Hepatocyte (in vitro differentiated cells): ENCODE measurements at regions not wholly inside any gene's neighbourhood (a gene's known extent, or its start where the extent isn't known, plus 50 kb on each side); places are given as distances from the start of the nearest gene placed in this dataset.

Experiments
- DNase-seq: peaks from one replicate; pipeline ENCODE4 v3.0.0-alpha.2; 2016; ENCODE audit warnings: low spot score
- H2AFZ ChIP-seq: fragments of 200-600 bp; sonication (generic); 2 replicates; pipeline ENCODE4 v1.6.0; 2016; ENCODE audit warnings: antibody characterized with exemption, mild to moderate bottlenecking
- H3K27ac ChIP-seq: fragments of 200-600 bp; sonication (generic); 2 replicates; pipeline ENCODE4 v1.5.1; 2016; ENCODE audit warnings: mild to moderate bottlenecking
- H3K27me3 ChIP-seq: fragments of 200-600 bp; sonication (generic); 2 replicates; pipeline ENCODE4 v1.6.1; 2016
- H3K36me3 ChIP-seq: fragments of 200-600 bp; sonication (generic); replicated peaks from 2 replicates; pipeline ENCODE4 v1.5.1; 2016; ENCODE audit warnings: low read depth; ENCODE audit not compliant: insufficient read depth
- H3K4me1 ChIP-seq: fragments of 200-600 bp; sonication (generic); 2 replicates; pipeline ENCODE4 v1.5.1; 2016; ENCODE audit warnings: mild to moderate bottlenecking, moderate library complexity; ENCODE audit not compliant: insufficient read depth
- H3K4me2 ChIP-seq: fragments of 200-600 bp; sonication (generic); 2 replicates; pipeline ENCODE4 v1.6.0; 2016
- H3K4me3 ChIP-seq: fragments of 200-600 bp; sonication (generic); 2 replicates; pipeline ENCODE4 v1.5.1; 2016; ENCODE audit warnings: mild to moderate bottlenecking
- H3K79me2 ChIP-seq: fragments of 200-600 bp; sonication (generic); 2 replicates; pipeline ENCODE4 v1.6.0; 2017; ENCODE audit warnings: mild to moderate bottlenecking
- H3K9me2 ChIP-seq: fragments of 200-600 bp; sonication (generic); replicated peaks from 2 replicates; pipeline ENCODE4 v1.6.0; 2017; ENCODE audit warnings: mild to moderate bottlenecking; ENCODE audit not compliant: insufficient read depth
- H3K9me3 ChIP-seq: fragments of 200-600 bp; sonication (generic); 2 replicates; pipeline ENCODE4 v1.5.1; 2016; ENCODE audit warnings: low read depth, mild to moderate bottlenecking
- H4K20me1 ChIP-seq: fragments of 200-600 bp; sonication (generic); 2 replicates; pipeline ENCODE4 v1.6.0; 2016; ENCODE audit warnings: mild to moderate bottlenecking; ENCODE audit not compliant: insufficient read depth, poor library complexity, severe bottlenecking
- CTCF ChIP-seq: fragments of 200-600 bp; sonication (generic); IDR thresholded peaks from 2 replicates; pipeline ENCODE4 v1.5.1; 2016; ENCODE audit warnings: antibody characterized with exemption, mild to moderate bottlenecking; ENCODE audit not compliant: poor library complexity
- EZH2 ChIP-seq: fragments of 200-600 bp; sonication (generic); IDR thresholded peaks from 2 replicates; pipeline ENCODE4 v1.6.1; 2016; ENCODE audit warnings: antibody characterized with exemption, mild to moderate bottlenecking, borderline replicate concordance
- EZH2phosphoT487 ChIP-seq: fragments of 200-600 bp; sonication (generic); IDR thresholded peaks from one replicate; pipeline ENCODE4 v1.6.1; 2018; ENCODE audit warnings: antibody characterized with exemption, mild to moderate bottlenecking, low read depth, moderate library complexity; ENCODE audit not compliant: unreplicated experiment, severe bottlenecking
- WGBS: methylation state at CpG from one replicate; pipeline ENCODE4 v1.1.6; 2016; ENCODE audit warnings: low lambda C conversion rate; ENCODE audit errors: missing lambda C conversion rate; 5-methylcytosine and 5-hydroxymethylcytosine counted together

- no peaks in the 10 kb centered on the region for H3K79me2 ChIP-seq
- no peaks in the 10 kb centered on the region for H3K27me3 ChIP-seq
- no peak for DNase-seq
- H4K20me1 ChIP-seq: no peaks in the 10 kb centered on the region
- H3K4me3 ChIP-seq: no peak overlapping the region
- H3K27ac ChIP-seq: no peak overlapping the region
- H3K9me3 ChIP-seq: no peaks in the 10 kb centered on the region
- no peak overlapping the region for H3K4me2 ChIP-seq
- no peak overlapping the region for H2AFZ ChIP-seq
- no peak for TF ChIP-seq CTCF
- TF ChIP-seq EZH2: no peak
- TF ChIP-seq EZH2phosphoT487: no peak
- H3K9me2 ChIP-seq: no peaks in the 10 kb centered on the region
- no peaks in the 10 kb centered on the region for H3K4me1 ChIP-seq
- no peaks in the 10 kb centered on the region for H3K36me3 ChIP-seq
Observed at GRCh38 chr12:67370979-67371378, 101.8 kb downstream of the CAND1 start.

GRCh38 chr12:67377021-67377420, 107.9 kb downstream of the CAND1 start:
- no peaks in the 10 kb centered on the region for H3K79me2 ChIP-seq
- H3K4me3 ChIP-seq: no peak overlapping the region
- no peaks in the 10 kb centered on the region for H3K4me1 ChIP-seq
- no peaks in the 10 kb centered on the region for H3K36me3 ChIP-seq
- H3K4me2 ChIP-seq: no peak overlapping the region
- DNase-seq: no peak
- H3K27me3 ChIP-seq: no peaks in the 10 kb centered on the region
- H3K9me2 ChIP-seq: no peaks in the 10 kb centered on the region
- no peaks in the 10 kb centered on the region for H3K9me3 ChIP-seq
- H4K20me1 ChIP-seq: no peaks in the 10 kb centered on the region
- H2AFZ ChIP-seq: no peak overlapping the region
- WGBS: 85% methylated on average over 4 of the region's 4 CpGs
- no peak for TF ChIP-seq CTCF
- TF ChIP-seq EZH2: no peak
- TF ChIP-seq EZH2phosphoT487: no peak
- no peak overlapping the region for H3K27ac ChIP-seq

- Histone ChIP-seq H3K9me2 (no peaks in the 10 kb centered on the region), H3K4me3 (no peak overlapping the region), H3K27ac (no peak overlapping the region), H3K4me1 (no peaks in the 10 kb centered on the region), H3K9me3 (no peaks in the 10 kb centered on the region), H2AFZ (no peak overlapping the region), H4K20me1 (no peaks in the 10 kb centered on the region), H3K79me2 (no peaks in the 10 kb centered on the region), H3K36me3 (no peaks in the 10 kb centered on the region), H3K27me3 (no peaks in the 10 kb centered on the region), H3K4me2 (no peak overlapping the region)
- WGBS: 90% methylated on average over 4 of the region's 4 CpGs
- DNase-seq: no peak
- TF ChIP-seq EZH2: no peak
- TF ChIP-seq CTCF: no peak
- no peak for TF ChIP-seq EZH2phosphoT487
Observed at GRCh38 chr12:67377541-67377940, 108.4 kb downstream of the CAND1 start.

GRCh38 chr12:67382241-67382871, 113.2 kb downstream of the CAND1 start:
- no peak for TF ChIP-seq CTCF
- no peak for TF ChIP-seq EZH2
- TF ChIP-seq EZH2phosphoT487: no peak
- Histone ChIP-seq H3K36me3 (no peaks in the 10 kb centered on the region), H3K4me1 (no peaks in the 10 kb centered on the region), H3K27me3 (no peaks in the 10 kb centered on the region), H3K4me2 (no peak overlapping the region), H3K27ac (no peak overlapping the region), H2AFZ (no peak overlapping the region), H3K79me2 (no peaks in the 10 kb centered on the region), H3K9me2 (no peaks in the 10 kb centered on the region), H3K9me3 (no peaks in the 10 kb centered on the region), H4K20me1 (no peaks in the 10 kb centered on the region), H3K4me3 (no peak overlapping the region)
- WGBS: 83% methylated on average over 4 of the region's 4 CpGs
- DNase-seq: no peak
